GM12878 (cell line): ENCODE measurements at regions not wholly inside any gene's neighbourhood (a gene's known extent, or its start where the extent isn't known, plus 50 kb on each side); places are given as distances from the start of the nearest gene placed in this dataset.

ENCODE experiments used
- KDM1A ChIP-seq: fragments of 200-600 bp; sonication (generic); IDR thresholded peaks from 2 replicates; pipeline ENCODE4 v1.6.1; 2016; ENCODE audit warnings: borderline replicate concordance
- TF ChIP-seq, protein P1 (sequence below), 3 experiments: IDR thresholded peaks in 2 of 3; conservative IDR thresholded peaks in 1 of 3; 2 replicates each; pipeline ENCODE4 v1.5.1; 2011; ENCODE audit warnings: low read depth in 3 of 3, low read length in 3 of 3, mild to moderate bottlenecking in 3 of 3, control low read depth in 2 of 3, moderate library complexity in 2 of 3, inconsistent platforms in 1 of 3, mixed read lengths in 1 of 3; ENCODE audit not compliant: control insufficient read depth in 2 of 3, insufficient read depth in 1 of 3; ENCODE audit errors: extremely low read depth in 1 of 3
- TF ChIP-seq, protein P2 (sequence below): IDR thresholded peaks from 2 replicates; pipeline ENCODE4 v1.6.1; 2011; ENCODE audit warnings: borderline replicate concordance, low read depth, mild to moderate bottlenecking, moderate library complexity, mixed read lengths, low read length; ENCODE audit not compliant: insufficient read depth; ENCODE audit errors: extremely low read length

DNA sequence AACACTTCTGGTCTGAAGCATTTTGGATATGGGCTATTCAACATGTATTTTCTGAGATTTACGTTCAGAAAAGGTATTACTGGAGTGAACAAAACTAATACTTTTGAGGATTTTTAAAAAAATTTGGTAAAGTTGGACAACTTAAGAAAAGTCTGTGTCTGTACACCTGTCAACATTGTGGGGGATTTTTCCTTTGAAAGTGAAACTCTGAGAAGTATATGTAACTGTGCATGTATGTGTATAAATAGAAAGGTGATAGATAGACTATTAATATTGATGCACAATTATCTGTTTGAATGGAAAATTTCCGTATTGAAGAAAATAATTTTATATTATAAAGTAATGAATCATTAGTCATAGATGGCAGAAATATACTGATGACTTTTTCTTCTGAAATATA is 312.8 kb upstream of the MDGA2 start:
- TF ChIP-seq, protein P1, sequence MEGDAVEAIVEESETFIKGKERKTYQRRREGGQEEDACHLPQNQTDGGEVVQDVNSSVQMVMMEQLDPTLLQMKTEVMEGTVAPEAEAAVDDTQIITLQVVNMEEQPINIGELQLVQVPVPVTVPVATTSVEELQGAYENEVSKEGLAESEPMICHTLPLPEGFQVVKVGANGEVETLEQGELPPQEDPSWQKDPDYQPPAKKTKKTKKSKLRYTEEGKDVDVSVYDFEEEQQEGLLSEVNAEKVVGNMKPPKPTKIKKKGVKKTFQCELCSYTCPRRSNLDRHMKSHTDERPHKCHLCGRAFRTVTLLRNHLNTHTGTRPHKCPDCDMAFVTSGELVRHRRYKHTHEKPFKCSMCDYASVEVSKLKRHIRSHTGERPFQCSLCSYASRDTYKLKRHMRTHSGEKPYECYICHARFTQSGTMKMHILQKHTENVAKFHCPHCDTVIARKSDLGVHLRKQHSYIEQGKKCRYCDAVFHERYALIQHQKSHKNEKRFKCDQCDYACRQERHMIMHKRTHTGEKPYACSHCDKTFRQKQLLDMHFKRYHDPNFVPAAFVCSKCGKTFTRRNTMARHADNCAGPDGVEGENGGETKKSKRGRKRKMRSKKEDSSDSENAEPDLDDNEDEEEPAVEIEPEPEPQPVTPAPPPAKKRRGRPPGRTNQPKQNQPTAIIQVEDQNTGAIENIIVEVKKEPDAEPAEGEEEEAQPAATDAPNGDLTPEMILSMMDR (IDR thresholded peaks at IDR 0.05 in 2 of 3, conservative IDR thresholded peaks at IDR 0.05 in 1 of 3; ENCODE audit: control insufficient read depth in 2 of 3, extremely low read depth in 1 of 3, insufficient read depth in 1 of 3, low read depth in 3 of 3, low read length in 3 of 3) = no peak
- TF ChIP-seq, protein P2, sequence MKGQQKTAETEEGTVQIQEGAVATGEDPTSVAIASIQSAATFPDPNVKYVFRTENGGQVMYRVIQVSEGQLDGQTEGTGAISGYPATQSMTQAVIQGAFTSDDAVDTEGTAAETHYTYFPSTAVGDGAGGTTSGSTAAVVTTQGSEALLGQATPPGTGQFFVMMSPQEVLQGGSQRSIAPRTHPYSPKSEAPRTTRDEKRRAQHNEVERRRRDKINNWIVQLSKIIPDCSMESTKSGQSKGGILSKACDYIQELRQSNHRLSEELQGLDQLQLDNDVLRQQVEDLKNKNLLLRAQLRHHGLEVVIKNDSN = no peak
- no peak for TF ChIP-seq KDM1A
